SK-N-SH (cell line): ENCODE measurements at regions not wholly inside any gene's neighbourhood (a gene's known extent, or its start where the extent isn't known, plus 50 kb on each side); places are given as distances from the start of the nearest gene placed in this dataset.

Experiments used
- CTCF ChIA-PET: fragments of 300-600, 350-600 bp; formaldehyde crosslinking; extraction: SDS; loops from one replicate; lab custom pipeline; 2021; lab: Yijun Ruan, JAX
- POLR2A ChIA-PET: fragments of 350-600 bp; sonication (Branson Sonifier 250); formaldehyde crosslinking; extraction: SDS; loops from one replicate; lab custom pipeline; 2020; ENCODE audit warnings: antibody characterized with exemption, inconsistent platforms; lab: Yijun Ruan, JAX
- DNase-seq: peaks from one replicate; pipeline ENCODE4 v3.0.0; 2012
- H2AFZ ChIP-seq: fragments of 200-600 bp; sonication (generic); 2 replicates; pipeline ENCODE4 v1.8.1; 2016; ENCODE audit warnings: antibody characterized with exemption, mild to moderate bottlenecking, low read depth
- H3F3A ChIP-seq: fragments of 200-600 bp; sonication (generic); replicated peaks from 2 replicates; pipeline ENCODE3; 2016; ENCODE audit warnings: antibody characterized with exemption, mild to moderate bottlenecking; ENCODE audit not compliant: insufficient read depth
- H3K27ac ChIP-seq, 2 experiments: fragments of 200-500 bp in 1 of 2; fragments of 200-600 bp in 1 of 2; sonication (Bioruptor generic) in 1 of 2; sonication (generic), shearing (Covaris generic) in 1 of 2; 2 replicates each; pipeline versions ENCODE4 v1.5.1 to v1.6.1; 2014 to 2016; ENCODE audit warnings: low read depth in 2 of 2, inconsistent platforms in 1 of 2, low read length in 1 of 2, mild to moderate bottlenecking in 1 of 2, mixed read lengths in 1 of 2
- H3K27me3 ChIP-seq: fragments of 200-600 bp; sonication (generic), shearing (Covaris generic); 2 replicates; pipeline ENCODE4 v1.6.1; 2016; ENCODE audit warnings: mixed run types; ENCODE audit not compliant: insufficient read depth
- H3K36me3 ChIP-seq, 2 experiments: fragments of 200-500 bp in 1 of 2; fragments of 200-600 bp in 1 of 2; sonication (Bioruptor generic) in 1 of 2; sonication (generic) in 1 of 2; replicated peaks in 1 of 2; 2 replicates each; pipeline versions ENCODE3 to v1.5.1; 2014 to 2016; ENCODE audit warnings: low read length in 1 of 2, mild to moderate bottlenecking in 1 of 2; ENCODE audit not compliant: insufficient read depth in 2 of 2, control insufficient read depth in 1 of 2
- H3K4me1 ChIP-seq, 2 experiments: fragments of 200-500 bp in 1 of 2; fragments of 200-600 bp in 1 of 2; sonication (Bioruptor generic) in 1 of 2; sonication (generic), shearing (Covaris generic) in 1 of 2; 2 replicates each; pipeline versions ENCODE4 v1.5.1 to v1.6.1; 2014 to 2016; ENCODE audit warnings: low read depth in 1 of 2, low read length in 1 of 2, mixed run types in 1 of 2; ENCODE audit not compliant: insufficient read depth in 2 of 2, control insufficient read depth in 1 of 2
- H3K4me2 ChIP-seq: fragments of 200-600 bp; sonication (generic), shearing (Covaris generic); 2 replicates; pipeline ENCODE4 v1.6.1; 2017; ENCODE audit warnings: mixed run types
- H3K4me3 ChIP-seq, 2 experiments: fragments of 200-500 bp in 1 of 2; fragments of 200-600 bp in 1 of 2; sonication (Bioruptor generic) in 1 of 2; sonication (generic), shearing (Covaris generic) in 1 of 2; 2 replicates each; pipeline versions ENCODE4 v1.5.1 to v1.8.1; 2014 to 2016; ENCODE audit warnings: low read depth in 2 of 2, inconsistent platforms in 1 of 2, low read length in 1 of 2, mild to moderate bottlenecking in 1 of 2, mixed read lengths in 1 of 2, moderate library complexity in 1 of 2
- H3K79me2 ChIP-seq: fragments of 200-600 bp; sonication (generic); 2 replicates; pipeline ENCODE4 v1.8.1; 2017; ENCODE audit warnings: mild to moderate bottlenecking; ENCODE audit not compliant: insufficient read depth
- H3K9ac ChIP-seq: fragments of 200-600 bp; sonication (generic); 2 replicates; pipeline ENCODE4 v1.6.1; 2017; ENCODE audit warnings: mixed run types
- H3K9me2 ChIP-seq: fragments of 200-600 bp; sonication (generic); 2 replicates; pipeline ENCODE4 v1.6.1; 2017; ENCODE audit warnings: mixed run types
- H3K9me3 ChIP-seq: fragments of 200-600 bp; sonication (generic); 2 replicates; pipeline ENCODE4 v1.6.1; 2017; ENCODE audit warnings: mixed run types, mild to moderate bottlenecking, moderate library complexity
- H4K20me1 ChIP-seq: fragments of 200-600 bp; sonication (generic); 2 replicates; pipeline ENCODE4 v1.6.1; 2017; ENCODE audit warnings: mild to moderate bottlenecking, mixed run types; ENCODE audit not compliant: insufficient read depth
- CTCF ChIP-seq: fragments of 200-600 bp; sonication (generic); IDR thresholded peaks from 2 replicates; pipeline ENCODE4 v1.6.1; 2017; ENCODE audit warnings: antibody characterized with exemption, mild to moderate bottlenecking, moderate library complexity
- ELF1 ChIP-seq: IDR thresholded peaks from 2 replicates; pipeline ENCODE4 v1.4.0; 2012
- EZH2phosphoT487 ChIP-seq: fragments of 200-600 bp; sonication (generic); IDR thresholded peaks from 2 replicates; pipeline ENCODE4 v1.6.1; 2017; ENCODE audit warnings: low read depth, mixed run types, mild to moderate bottlenecking, antibody characterized with exemption, moderate library complexity, borderline replicate concordance
- FOSL2 ChIP-seq: IDR thresholded peaks from 2 replicates; pipeline ENCODE4 v1.4.0; 2012; ENCODE audit warnings: low read depth, mild to moderate bottlenecking, moderate library complexity, borderline replicate concordance
- FOXM1 ChIP-seq: IDR thresholded peaks from 2 replicates; pipeline ENCODE4 v1.4.0; 2012; ENCODE audit warnings: low read depth, mild to moderate bottlenecking
- MEF2A ChIP-seq: IDR thresholded peaks from 2 replicates; pipeline ENCODE4 v1.4.0; 2012; ENCODE audit warnings: low read depth, borderline replicate concordance
- NFIC ChIP-seq: IDR thresholded peaks from 2 replicates; pipeline ENCODE4 v1.4.0; 2012; ENCODE audit warnings: borderline replicate concordance
- POLR2AphosphoS5 ChIP-seq: IDR thresholded peaks from 2 replicates; pipeline ENCODE4 v1.6.1; 2012; ENCODE audit warnings: low read depth, low read length
- RAD21 ChIP-seq: IDR thresholded peaks from 2 replicates; pipeline ENCODE4 v1.6.1; 2012; ENCODE audit warnings: mild to moderate bottlenecking, low read length
- RCOR1 ChIP-seq: fragments of 150-350 bp; IDR thresholded peaks from 2 replicates; pipeline ENCODE4 v1.6.1; 2017; ENCODE audit warnings: antibody characterized with exemption, low read length
- REST ChIP-seq: IDR thresholded peaks from 2 replicates; pipeline ENCODE4 v1.6.1; 2012; ENCODE audit warnings: mild to moderate bottlenecking, low read depth, low read length, moderate library complexity
- RFX5 ChIP-seq: IDR thresholded peaks from 2 replicates; pipeline ENCODE4 v1.6.1; 2012; ENCODE audit warnings: mild to moderate bottlenecking, improper control_type of control experiment, low read length
- RXRA ChIP-seq: IDR thresholded peaks from 2 replicates; pipeline ENCODE4 v1.4.0; 2012; ENCODE audit warnings: low read depth, mild to moderate bottlenecking, borderline replicate concordance
- SMC3 ChIP-seq: IDR thresholded peaks from 2 replicates; pipeline ENCODE4 v1.6.1; 2012; ENCODE audit warnings: low read depth, low read length, improper control_type of control experiment
- TAF1 ChIP-seq: IDR thresholded peaks from 2 replicates; pipeline ENCODE4 v1.6.1; 2012; ENCODE audit warnings: low read depth, mild to moderate bottlenecking, low read length, moderate library complexity, borderline replicate concordance
- TCF12 ChIP-seq: IDR thresholded peaks from 2 replicates; pipeline ENCODE4 v1.4.0; 2012
- TEAD4 ChIP-seq: IDR thresholded peaks from 2 replicates; pipeline ENCODE4 v1.4.0; 2012; ENCODE audit warnings: mild to moderate bottlenecking, borderline replicate concordance; ENCODE audit not compliant: insufficient read depth
- WGBS: methylation state at CpG from one replicate; pipeline ENCODE4 v1.1.6; 2017; ENCODE audit warnings: low lambda C conversion rate; 5-methylcytosine and 5-hydroxymethylcytosine counted together
- TF ChIP-seq, protein P1 (sequence below): fragments of 150-350 bp; IDR thresholded peaks from 2 replicates; pipeline ENCODE4 v1.6.1; 2017; ENCODE audit warnings: antibody characterized with exemption, low read length, low read depth, borderline replicate concordance
- TF ChIP-seq, protein P2 (sequence below): IDR thresholded peaks from 2 replicates; pipeline ENCODE4; 2012
- TF ChIP-seq, protein P3 (sequence below): IDR thresholded peaks from 2 replicates; pipeline ENCODE4 v1.4.0; 2012; ENCODE audit warnings: low read depth, borderline replicate concordance

DNA sequence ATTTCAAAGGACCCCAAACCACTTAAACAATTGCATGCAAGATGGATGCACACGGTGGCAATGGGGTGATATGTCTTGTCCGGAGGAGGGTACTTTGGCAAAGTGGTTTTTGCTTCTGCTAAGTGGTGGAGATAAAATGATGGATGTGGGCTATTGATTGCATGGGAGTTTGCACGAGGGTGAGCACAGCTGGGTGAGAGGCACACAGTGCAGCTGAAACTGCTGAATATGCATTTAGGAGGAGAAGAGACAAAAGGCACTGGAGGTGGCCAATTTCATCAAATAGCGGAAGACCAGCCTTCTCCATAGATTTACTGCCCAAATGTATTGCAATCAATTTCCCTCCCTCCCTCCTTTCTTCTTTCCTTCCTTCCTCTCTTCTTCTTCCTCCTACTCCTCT lies 414.4 kb upstream of the EEF2KMT start:
- H3K9me3 ChIP-seq = no peaks in the 10 kb centered on the region
- POLR2A ChIA-PET = no interaction called here
- H3K36me3 ChIP-seq = no peaks in the 10 kb centered on the region

More for the DNA sequence above, 414.4 kb upstream of the EEF2KMT start:
- no peak overlapping the region for H3K9ac ChIP-seq
- H3K4me1 ChIP-seq = peaks cover 0 to 25% of the 10 kb centered on the region in 2 experiments; a peak in 1 of 4 replicates
- no peaks in the 10 kb centered on the region for H3K9me2 ChIP-seq
- H3K79me2 ChIP-seq = no peaks in the 10 kb centered on the region
- TF ChIP-seq NFIC = no peak
- TF ChIP-seq TAF1 = no peak
- TF ChIP-seq ELF1 = no peak
- no peak for TF ChIP-seq MEF2A
- TF ChIP-seq TEAD4 = no peak
- no peak for TF ChIP-seq SMC3
- no peak for TF ChIP-seq TCF12
- TF ChIP-seq, protein P1, sequence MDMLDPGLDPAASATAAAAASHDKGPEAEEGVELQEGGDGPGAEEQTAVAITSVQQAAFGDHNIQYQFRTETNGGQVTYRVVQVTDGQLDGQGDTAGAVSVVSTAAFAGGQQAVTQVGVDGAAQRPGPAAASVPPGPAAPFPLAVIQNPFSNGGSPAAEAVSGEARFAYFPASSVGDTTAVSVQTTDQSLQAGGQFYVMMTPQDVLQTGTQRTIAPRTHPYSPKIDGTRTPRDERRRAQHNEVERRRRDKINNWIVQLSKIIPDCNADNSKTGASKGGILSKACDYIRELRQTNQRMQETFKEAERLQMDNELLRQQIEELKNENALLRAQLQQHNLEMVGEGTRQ = no peak
- no peak for TF ChIP-seq REST
- TF ChIP-seq RFX5 = no peak
- no peak for TF ChIP-seq POLR2AphosphoS5
- TF ChIP-seq RAD21 = no peak
- TF ChIP-seq, protein P2, sequence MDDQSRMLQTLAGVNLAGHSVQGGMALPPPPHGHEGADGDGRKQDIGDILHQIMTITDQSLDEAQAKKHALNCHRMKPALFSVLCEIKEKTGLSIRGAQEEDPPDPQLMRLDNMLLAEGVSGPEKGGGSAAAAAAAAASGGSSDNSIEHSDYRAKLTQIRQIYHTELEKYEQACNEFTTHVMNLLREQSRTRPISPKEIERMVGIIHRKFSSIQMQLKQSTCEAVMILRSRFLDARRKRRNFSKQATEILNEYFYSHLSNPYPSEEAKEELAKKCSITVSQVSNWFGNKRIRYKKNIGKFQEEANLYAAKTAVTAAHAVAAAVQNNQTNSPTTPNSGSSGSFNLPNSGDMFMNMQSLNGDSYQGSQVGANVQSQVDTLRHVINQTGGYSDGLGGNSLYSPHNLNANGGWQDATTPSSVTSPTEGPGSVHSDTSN = no peak
- TF ChIP-seq, protein P3, sequence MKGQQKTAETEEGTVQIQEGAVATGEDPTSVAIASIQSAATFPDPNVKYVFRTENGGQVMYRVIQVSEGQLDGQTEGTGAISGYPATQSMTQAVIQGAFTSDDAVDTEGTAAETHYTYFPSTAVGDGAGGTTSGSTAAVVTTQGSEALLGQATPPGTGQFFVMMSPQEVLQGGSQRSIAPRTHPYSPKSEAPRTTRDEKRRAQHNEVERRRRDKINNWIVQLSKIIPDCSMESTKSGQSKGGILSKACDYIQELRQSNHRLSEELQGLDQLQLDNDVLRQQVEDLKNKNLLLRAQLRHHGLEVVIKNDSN = no peak
- TF ChIP-seq CTCF = no peak
- TF ChIP-seq FOSL2 = no peak
- no peak for TF ChIP-seq FOXM1
- no peak for TF ChIP-seq EZH2phosphoT487
- no peak for TF ChIP-seq RCOR1
- TF ChIP-seq RXRA = no peak
- WGBS = 30% methylated on average over 4 of the region's 4 CpGs
- no peak overlapping the region for H3K4me2 ChIP-seq
- no peak overlapping the region for H2AFZ ChIP-seq
- DNase-seq = no peak
- no peaks in the 10 kb centered on the region for H3F3A ChIP-seq
- H3K4me3 ChIP-seq = no peak overlapping the region
- H3K27ac ChIP-seq = no peak overlapping the region
- no peaks in the 10 kb centered on the region for H3K27me3 ChIP-seq
- CTCF ChIA-PET = interaction anchor here (1.1 to 1.3 kb wide), 3 partner anchors 10 to 104 kb away, joined by 3 to 6 read pairs (median 3); no protein-coding TSS in a partner anchor
- no peaks in the 10 kb centered on the region for H4K20me1 ChIP-seq
